ENCODE measurements at regions not wholly inside any gene's neighbourhood (a gene's known extent, or its start where the extent isn't known, plus 50 kb on each side); places are given as distances from the start of the nearest gene placed in this dataset.

- no peaks in the 10 kb centered on the region for H3K9me3 Mint-ChIP-seq
- H3K4me3 Mint-ChIP-seq: no peak overlapping the region
- no peak for DNase-seq
- H3K27ac Mint-ChIP-seq: peak overlapping the region in 1 of 6 donors; percentile 67
- H3K27me3 Mint-ChIP-seq: no peaks in the 10 kb centered on the region
- H3K36me3 Mint-ChIP-seq: peaks cover 7 to 13% of the 10 kb centered on the region in 2 donors
- H3K4me1 Mint-ChIP-seq: peaks cover 0 to 3% (median 2%) of the 10 kb centered on the region in 3 donors
- no peak for ATAC-seq (ENCODE audit: low read depth in 2 of 2)
These were observed 52.5 kb downstream of the EPRS1 start for GRCh38 chr1:219993554-219994433.

- DNase-seq (no peak), ATAC-seq (ENCODE audit: low read depth in 2 of 2) (no peak)
- Mint-ChIP-seq H3K4me1 (peaks cover 0 to 13% (median 11%) of the 10 kb centered on the region in 3 donors), H3K27ac (peak overlapping the region in 1 of 6 donors; percentile 45), H3K9me3 (no peaks in the 10 kb centered on the region), H3K4me3 (no peak overlapping the region), H3K36me3 (peaks cover 7 to 19% of the 10 kb centered on the region in 2 donors), H3K27me3 (no peaks in the 10 kb centered on the region)
These were observed 54.4 kb downstream of the EPRS1 start for GRCh38 chr1:219991919-219992318.

- peaks cover 0 to 13% (median 11%) of the 10 kb centered on the region in 3 donors for H3K4me1 Mint-ChIP-seq
- H3K36me3 Mint-ChIP-seq: peaks cover 6 to 18% of the 10 kb centered on the region in 2 donors
- H3K9me3 Mint-ChIP-seq: no peaks in the 10 kb centered on the region
- no peak overlapping the region for H3K4me3 Mint-ChIP-seq
- no peaks in the 10 kb centered on the region for H3K27me3 Mint-ChIP-seq
- no peak for DNase-seq
- peak overlapping the region in 1 of 6 donors; percentile 93 for H3K27ac Mint-ChIP-seq
- no peak for ATAC-seq (ENCODE audit: low read depth in 2 of 2)
These were observed 54.8 kb downstream of the EPRS1 start for GRCh38 chr1:219991511-219991810.

GRCh38 chr1:219990782-219991510 is 55.4 kb downstream of the EPRS1 start:
- Mint-ChIP-seq H3K27me3 (no peaks in the 10 kb centered on the region), H3K4me3 (no peak overlapping the region), H3K4me1 (peaks cover 0 to 13% (median 11%) of the 10 kb centered on the region in 3 donors), H3K36me3 (peaks cover under 1 to 18% of the 10 kb centered on the region in 2 donors), H3K27ac (peak overlapping the region in 1 of 6 donors; percentile 93), H3K9me3 (no peaks in the 10 kb centered on the region)
- no peak for DNase-seq
- no peak for ATAC-seq (ENCODE audit: low read depth in 2 of 2)

- Mint-ChIP-seq H3K4me1 (peaks cover 0 to 19% (median 13%) of the 10 kb centered on the region in 3 donors), H3K9me3 (no peaks in the 10 kb centered on the region), H3K36me3 (peaks cover 0 to 18% of the 10 kb centered on the region in 2 donors), H3K27ac (peak overlapping the region in 3 of 6 donors; percentile 16 to 93 (median 78)), H3K4me3 (no peak overlapping the region), H3K27me3 (no peaks in the 10 kb centered on the region)
- DNase-seq (no peak), ATAC-seq (ENCODE audit: low read depth in 2 of 2) (no peak)
These were observed 56.5 kb downstream of the EPRS1 start for GRCh38 chr1:219989766-219990165.

- peak overlapping the region in 3 of 8 donors; percentile 64 to 68 (median 66) for H3K4me3 Mint-ChIP-seq
- DNase-seq: no peak
- H3K27ac Mint-ChIP-seq: peak overlapping the region in 4 of 6 donors; percentile 73 to 96 (median 83)
- no peak for ATAC-seq (ENCODE audit: low read depth in 2 of 2)
- H3K9me3 Mint-ChIP-seq: no peaks in the 10 kb centered on the region
- H3K4me1 Mint-ChIP-seq: peaks cover 0 to 20% (median 13%) of the 10 kb centered on the region in 3 donors
- H3K36me3 Mint-ChIP-seq: peaks cover 0 to 22% of the 10 kb centered on the region in 2 donors
- H3K27me3 Mint-ChIP-seq: no peaks in the 10 kb centered on the region
These were observed 57.5 kb downstream of the EPRS1 start for GRCh38 chr1:219988818-219989217.

GRCh38 chr1:219988387-219988786 is 57.9 kb downstream of the EPRS1 start:
- peak overlapping the region in 7 of 8 donors; percentile 25 to 83 (median 66) for H3K4me3 Mint-ChIP-seq
- no peak for DNase-seq
- peaks cover 0 to 20% (median 13%) of the 10 kb centered on the region in 3 donors for H3K4me1 Mint-ChIP-seq
- peak overlapping the region; percentile 47 to 96 (median 73) for H3K27ac Mint-ChIP-seq
- H3K36me3 Mint-ChIP-seq: peaks cover 0 to 20% of the 10 kb centered on the region in 2 donors
- H3K9me3 Mint-ChIP-seq: no peaks in the 10 kb centered on the region
- ATAC-seq (ENCODE audit: low read depth in 2 of 2): peak; percentile 69 to 85
- no peaks in the 10 kb centered on the region for H3K27me3 Mint-ChIP-seq

- DNase-seq (no peak), ATAC-seq (ENCODE audit: low read depth in 2 of 2) (no peak)
- H3K4me1 Mint-ChIP-seq: peaks cover 0 to 20% (median 13%) of the 10 kb centered on the region in 3 donors
- peak overlapping the region in 1 of 8 donors; percentile 20 for H3K4me3 Mint-ChIP-seq
- H3K27me3 Mint-ChIP-seq: no peaks in the 10 kb centered on the region
- peak overlapping the region in 2 of 6 donors; percentile 12 to 93 for H3K27ac Mint-ChIP-seq
- no peaks in the 10 kb centered on the region for H3K9me3 Mint-ChIP-seq
- peaks cover 0 to 16% of the 10 kb centered on the region in 2 donors for H3K36me3 Mint-ChIP-seq
These were observed 59.0 kb upstream of the SLC30A10 start for GRCh38 chr1:219987325-219987724.

GRCh38 chr1:219985169-219985568 is 56.8 kb upstream of the SLC30A10 start:
- Mint-ChIP-seq H3K27ac (peak overlapping the region in 2 of 6 donors; percentile 50 to 66), H3K4me1 (peaks cover 0 to 20% (median 13%) of the 10 kb centered on the region in 3 donors), H3K27me3 (no peaks in the 10 kb centered on the region), H3K4me3 (peak overlapping the region in 4 of 8 donors; percentile 16 to 47 (median 25)), H3K9me3 (no peaks in the 10 kb centered on the region), H3K36me3 (peaks cover 2 to 17% of the 10 kb centered on the region in 2 donors)
- ATAC-seq (ENCODE audit: low read depth in 2 of 2) (peak; percentile 36 to 48), DNase-seq (no peak)
